K562 (cell line): ENCODE measurements at regions not wholly inside any gene's neighbourhood (a gene's known extent, or its start where the extent isn't known, plus 50 kb on each side); places are given as distances from the start of the nearest gene placed in this dataset.

Experiments
- ATAC-seq: fragments of 200-7000 bp; cut with Tn5 transposase; 3 replicates; pipeline ENCODE4 v1.9.1; 2020; ENCODE audit warnings: moderate library complexity
- BruUV-seq: library from RNA; stranded (reverse); fragments of 400-500 nt; replicated peaks from 2 replicates; lab custom pipeline; 2021; lab: Mats Ljungman, UMichigan
- CTCF ChIA-PET: fragments of 300-600 bp; formaldehyde crosslinking; extraction: SDS; loops from one replicate; lab custom pipeline; 2021; ENCODE audit warnings: low intra/inter-chr PET ratio; lab: Yijun Ruan, JAX
- POLR2A ChIA-PET: fragments of 300-600, 350-650 bp; sonication (Branson Sonifier 250); formaldehyde crosslinking; extraction: SDS; loops from one replicate; lab custom pipeline; 2021; ENCODE audit warnings: antibody characterized with exemption, inconsistent platforms; lab: Yijun Ruan, JAX
- DNase-seq, 4 experiments: peaks; one replicate each; pipeline versions ENCODE4 v3.0.0 to v3.0.0-alpha.2; 2011 to 2018; ENCODE audit warnings: low spot score in 3 of 4, mixed read lengths in 3 of 4; ENCODE audit errors: extremely low read depth in 1 of 4
- FAIRE-seq: peaks from 2 replicates; lab custom pipeline; 2011; peaks lifted over from hg19 to GRCh38; lab: Jason Lieb, UNC
- H2AFZ ChIP-seq: 2 replicates; pipeline ENCODE4 v1.6.0; 2011; ENCODE audit warnings: low read depth, low read length, control low read depth, inconsistent platforms
- H3K27ac ChIP-seq: fragments of 200-600 bp; 3 replicates; pipeline ENCODE4 v1.8.0; 2011; ENCODE audit warnings: low read depth, mild to moderate bottlenecking, control low read depth, inconsistent platforms, low read length, moderate library complexity, mixed read lengths; ENCODE audit errors: extremely low read depth
- H3K27me3 ChIP-seq, 2 experiments: fragments of 300-600 bp in 1 of 2; 2 replicates in 1 of 2; 3 replicates in 1 of 2; pipeline versions ENCODE4 v1.6.0 to v1.8.0; 2011; ENCODE audit warnings: inconsistent platforms in 2 of 2, low read length in 2 of 2, mild to moderate bottlenecking in 1 of 2, mixed read lengths in 1 of 2, moderate library complexity in 1 of 2; ENCODE audit not compliant: control insufficient read depth in 2 of 2, insufficient read depth in 2 of 2
- H3K36me3 ChIP-seq: fragments of 300-600 bp; 3 replicates; pipeline ENCODE4 v1.8.0; 2011; ENCODE audit warnings: mild to moderate bottlenecking, low read length, inconsistent platforms; ENCODE audit not compliant: control insufficient read depth, insufficient read depth
- H3K4me1 ChIP-seq, 2 experiments: fragments of 200-600 bp in 1 of 2; replicated peaks in 1 of 2; 2 replicates in 1 of 2; 3 replicates in 1 of 2; pipeline versions ENCODE4 v1.5.1 to v1.8.0; 2011; ENCODE audit warnings: inconsistent platforms in 2 of 2, low read length in 2 of 2, mild to moderate bottlenecking in 1 of 2, mixed read lengths in 1 of 2, moderate library complexity in 1 of 2; ENCODE audit not compliant: control insufficient read depth in 2 of 2, insufficient read depth in 2 of 2
- H3K4me2 ChIP-seq: 2 replicates; pipeline ENCODE4 v1.6.1; 2011; ENCODE audit warnings: low read length, control low read depth, inconsistent platforms, mixed read lengths; ENCODE audit not compliant: insufficient read depth
- H3K4me3 ChIP-seq: fragments of 200-600 bp; sonication (generic), shearing (Covaris generic); 2 replicates; pipeline ENCODE4 v1.5.1; 2016; ENCODE audit warnings: control low read depth, inconsistent platforms
- H3K79me2 ChIP-seq: fragments of 200-600 bp; 3 replicates; pipeline ENCODE4 v1.8.0; 2011; ENCODE audit warnings: low read length, inconsistent platforms; ENCODE audit not compliant: control insufficient read depth, insufficient read depth
- H3K9ac ChIP-seq, 2 experiments: 2 replicates each; pipeline versions ENCODE4 v1.6.0 to v1.6.1; 2011; ENCODE audit warnings: low read depth in 2 of 2, low read length in 2 of 2, control low read depth in 1 of 2, inconsistent platforms in 1 of 2, mild to moderate bottlenecking in 1 of 2, mixed read lengths in 1 of 2; ENCODE audit not compliant: insufficient read depth in 1 of 2
- H3K9me1 ChIP-seq: one replicate; pipeline ENCODE4 v1.6.0; 2011; ENCODE audit warnings: inconsistent platforms, mild to moderate bottlenecking, low read length, moderate library complexity; ENCODE audit not compliant: control insufficient read depth, insufficient read depth
- H3K9me3 ChIP-seq: replicated peaks from 2 replicates; pipeline ENCODE4 v1.5.1; 2011; ENCODE audit warnings: low read depth, low read length, inconsistent platforms; ENCODE audit not compliant: control insufficient read depth, insufficient read depth
- H4K20me1 ChIP-seq: replicated peaks from 2 replicates; pipeline ENCODE4 v1.6.1; 2011; ENCODE audit warnings: low read length, inconsistent platforms, mixed read lengths; ENCODE audit not compliant: control insufficient read depth, insufficient read depth
- AFF4 ChIP-seq: sonication (generic); formaldehyde crosslinking; IDR thresholded peaks from 2 replicates; pipeline ENCODE4 v1.8.0; 2023; ENCODE audit warnings: mild to moderate bottlenecking, missing genetic modification reagents
- IRF9 ChIP-seq: fragments of 450-650 bp; IDR thresholded peaks from 2 replicates; pipeline ENCODE4 v1.6.1; 2016; ENCODE audit warnings: missing biosample characterization, missing genetic modification characterization
- KLF1 ChIP-seq: fragments of 450-650 bp; IDR thresholded peaks from 2 replicates; pipeline ENCODE4 v1.6.1; 2016; ENCODE audit warnings: missing genetic modification characterization, missing compliant biosample characterization
- NR2C1 ChIP-seq, 2 experiments: fragments of 450-650 bp; IDR thresholded peaks; 2 replicates each; pipeline ENCODE4 v1.6.1; 2017; ENCODE audit warnings: mild to moderate bottlenecking in 2 of 2, antibody characterized with exemption in 1 of 2, inconsistent platforms in 1 of 2, missing compliant biosample characterization in 1 of 2, missing genetic modification characterization in 1 of 2
- POU5F1 ChIP-seq: fragments of 150-350 bp; IDR thresholded peaks from 2 replicates; pipeline ENCODE4 v1.6.1; 2014; ENCODE audit warnings: borderline replicate concordance, low read length, low read depth, mild to moderate bottlenecking; ENCODE audit not compliant: partially characterized antibody
- THRB ChIP-seq: fragments of 450-650 bp; formaldehyde crosslinking; conservative IDR thresholded peaks from 2 replicates; pipeline ENCODE4 v1.4.0; 2022; ENCODE audit warnings: mild to moderate bottlenecking, missing genetic modification characterization
- ZNF23 ChIP-seq: fragments of 250-450 bp; sonication (Bioruptor Pico); IDR thresholded peaks from 2 replicates; pipeline ENCODE4 v1.4.0; 2020; ENCODE audit warnings: mild to moderate bottlenecking
- ZNF41 ChIP-seq: fragments of 250-450 bp; sonication (Bioruptor Pico); conservative IDR thresholded peaks from 2 replicates; pipeline ENCODE4 v1.4.0; 2020; ENCODE audit warnings: mild to moderate bottlenecking
- ZNF668 ChIP-seq: fragments of 250-450 bp; sonication (Bioruptor Pico); IDR thresholded peaks from 2 replicates; pipeline ENCODE4 v1.8.0; 2022; ENCODE audit warnings: mild to moderate bottlenecking, inconsistent platforms
- ZNF79 ChIP-seq: fragments of 250-450 bp; sonication (Bioruptor Pico); IDR thresholded peaks from 2 replicates; pipeline ENCODE4 v1.4.0; 2020; ENCODE audit warnings: low read depth, mild to moderate bottlenecking, moderate library complexity
- WGBS: fragments of 100-300 bp; shearing (Covaris generic); methylation state at CpG from one replicate; pipeline ENCODE4 v1.1.6; 2016; ENCODE audit warnings: low coverage, mixed read lengths; ENCODE audit not compliant: insufficient coverage; ENCODE audit errors: missing lambda C conversion rate; 5-methylcytosine and 5-hydroxymethylcytosine counted together
- in situ Hi-C: fragments of 300-500 bp; cut with MboI; formaldehyde crosslinking; loops from 4 replicates; pipeline ENCODE4 v1.15.0; 2018; ENCODE audit warnings: inconsistent platforms, mixed read lengths
- intact Hi-C: fragments of 100-400 bp; cut with micrococcal nuclease; formaldehyde crosslinking; loops from 2 replicates; pipeline ENCODE4 v1.14.2; 2022
- TF ChIP-seq, protein P1 (sequence below): fragments of 450-650 bp; formaldehyde crosslinking; IDR thresholded peaks from 2 replicates; pipeline ENCODE4 v1.4.0; 2020; ENCODE audit warnings: mild to moderate bottlenecking, mixed read lengths
- TF ChIP-seq, protein P2 (sequence below): fragments of 250-450 bp; sonication (Bioruptor Pico); IDR thresholded peaks from 2 replicates; pipeline ENCODE4 v1.8.0; 2021; ENCODE audit warnings: mild to moderate bottlenecking, moderate library complexity

DNA sequence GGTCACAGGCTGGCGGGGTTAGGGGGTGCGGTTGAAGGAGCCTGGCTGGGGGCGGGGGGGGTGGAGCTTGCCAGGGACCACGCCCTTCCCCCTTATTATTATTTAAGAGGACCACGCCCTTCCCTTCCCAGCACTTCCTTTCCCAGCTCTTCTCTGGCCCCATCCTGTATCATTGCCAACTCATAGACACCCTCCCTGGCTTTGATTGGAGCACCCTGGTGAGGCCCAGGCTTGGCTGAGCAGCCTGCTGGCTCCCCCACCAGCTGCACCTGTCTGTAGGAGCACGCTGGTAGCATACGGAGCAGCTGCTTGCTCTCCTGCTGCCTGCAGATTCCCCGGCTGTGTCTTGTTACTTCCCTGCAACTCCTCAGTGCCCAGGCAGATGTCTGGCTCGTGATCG, 62.5 kb upstream of the PDX1 start (continued):
- TF ChIP-seq ZNF23 (CRISPR knock-in tag): no peak
- TF ChIP-seq ZNF79 (CRISPR knock-in tag): no peak
- TF ChIP-seq KLF1 (tag): no peak
- TF ChIP-seq POU5F1: no peak
- TF ChIP-seq ZNF41: no peak

DNA sequence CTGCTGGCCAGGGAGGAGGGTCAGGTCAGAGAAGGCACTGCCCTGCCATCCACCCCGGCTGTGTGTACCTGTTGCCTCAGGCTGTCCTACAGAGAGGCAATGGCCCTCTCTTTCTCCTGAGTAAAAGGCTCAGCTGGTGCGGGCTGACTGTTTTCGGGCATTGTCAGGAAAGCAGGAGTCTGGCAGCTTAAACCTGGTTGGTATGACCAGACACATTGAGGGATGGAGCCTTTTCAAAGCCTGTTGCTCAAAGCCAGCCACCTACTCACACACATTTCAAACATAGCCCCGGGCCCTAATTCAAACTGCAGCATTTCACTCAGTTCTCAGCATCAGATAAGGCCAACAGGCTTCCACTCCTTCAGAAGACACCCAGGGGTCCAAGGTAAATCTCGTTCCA, 61.8 kb upstream of the PDX1 start:
- DNase-seq (no peak), ATAC-seq (no peak), FAIRE-seq (no peak)
- no peak overlapping the region for H2AFZ ChIP-seq
- H3K4me1 ChIP-seq: no peaks in the 10 kb centered on the region
- H3K36me3 ChIP-seq: no peaks in the 10 kb centered on the region
- H3K79me2 ChIP-seq: no peaks in the 10 kb centered on the region
- BruUV-seq: no TSS peak
- in situ Hi-C loops: no loop called here
- H3K4me2 ChIP-seq: no peak overlapping the region
- no peaks in the 10 kb centered on the region for H3K9me3 ChIP-seq
- POLR2A ChIA-PET: no interaction called here
- no peak overlapping the region for H3K9ac ChIP-seq
- H4K20me1 ChIP-seq: no peaks in the 10 kb centered on the region; the same call in 1 of the 2 replicates
- H3K4me3 ChIP-seq: no peak overlapping the region
- CTCF ChIA-PET: no interaction called here
- peaks cover 3 to 23% of the 10 kb centered on the region in 2 experiments; a peak in 4 of 5 replicates for H3K27me3 ChIP-seq
- H3K9me1 ChIP-seq: no peaks in the 10 kb centered on the region
- 0% methylated on average over 5 of the region's 5 CpGs for WGBS
- intact Hi-C loops: no loop called here
- no peak overlapping the region for H3K27ac ChIP-seq
- TF ChIP-seq THRB (CRISPR knock-in tag) (no peak), IRF9 (tag) (no peak), NR2C1 (IDR thresholded peaks at IDR 0.05) (no peak), NR2C1 (tag; IDR thresholded peaks at IDR 0.05) (no peak), ZNF668 (CRISPR knock-in tag) (no peak), AFF4 (CRISPR knock-in tag) (no peak)
- TF ChIP-seq, protein P1, sequence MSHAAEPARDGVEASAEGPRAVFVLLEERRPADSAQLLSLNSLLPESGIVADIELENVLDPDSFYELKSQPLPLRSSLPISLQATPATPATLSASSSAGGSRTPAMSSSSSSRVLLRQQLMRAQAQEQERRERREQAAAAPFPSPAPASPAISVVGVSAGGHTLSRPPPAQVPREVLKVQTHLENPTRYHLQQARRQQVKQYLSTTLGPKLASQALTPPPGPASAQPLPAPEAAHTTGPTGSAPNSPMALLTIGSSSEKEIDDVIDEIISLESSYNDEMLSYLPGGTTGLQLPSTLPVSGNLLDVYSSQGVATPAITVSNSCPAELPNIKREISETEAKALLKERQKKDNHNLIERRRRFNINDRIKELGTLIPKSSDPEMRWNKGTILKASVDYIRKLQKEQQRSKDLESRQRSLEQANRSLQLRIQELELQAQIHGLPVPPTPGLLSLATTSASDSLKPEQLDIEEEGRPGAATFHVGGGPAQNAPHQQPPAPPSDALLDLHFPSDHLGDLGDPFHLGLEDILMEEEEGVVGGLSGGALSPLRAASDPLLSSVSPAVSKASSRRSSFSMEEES (CRISPR knock-in tag): no peak
- TF ChIP-seq, protein P2, sequence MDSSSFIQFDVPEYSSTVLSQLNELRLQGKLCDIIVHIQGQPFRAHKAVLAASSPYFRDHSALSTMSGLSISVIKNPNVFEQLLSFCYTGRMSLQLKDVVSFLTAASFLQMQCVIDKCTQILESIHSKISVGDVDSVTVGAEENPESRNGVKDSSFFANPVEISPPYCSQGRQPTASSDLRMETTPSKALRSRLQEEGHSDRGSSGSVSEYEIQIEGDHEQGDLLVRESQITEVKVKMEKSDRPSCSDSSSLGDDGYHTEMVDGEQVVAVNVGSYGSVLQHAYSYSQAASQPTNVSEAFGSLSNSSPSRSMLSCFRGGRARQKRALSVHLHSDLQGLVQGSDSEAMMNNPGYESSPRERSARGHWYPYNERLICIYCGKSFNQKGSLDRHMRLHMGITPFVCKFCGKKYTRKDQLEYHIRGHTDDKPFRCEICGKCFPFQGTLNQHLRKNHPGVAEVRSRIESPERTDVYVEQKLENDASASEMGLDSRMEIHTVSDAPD (CRISPR knock-in tag): no peak
